H7 (cell line): ENCODE measurements at regions not wholly inside any gene's neighbourhood (a gene's known extent, or its start where the extent isn't known, plus 50 kb on each side); places are given as distances from the start of the nearest gene placed in this dataset.
A peak's percentile ranks its signal among the peaks of the same experiment; 100 is the strongest.

ENCODE experiments used
- DNase-seq: peaks from one replicate; pipeline ENCODE4 v3.0.0; 2012
- H3K27me3 ChIP-seq: 2 replicates; pipeline ENCODE4 v1.6.0; 2011; ENCODE audit warnings: mild to moderate bottlenecking, low read length; ENCODE audit not compliant: control insufficient read depth, insufficient read depth
- H3K36me3 ChIP-seq: replicated peaks from 2 replicates; pipeline ENCODE4 v1.5.1; 2011; ENCODE audit warnings: low read length; ENCODE audit not compliant: control insufficient read depth, insufficient read depth
- H3K4me3 ChIP-seq: 2 replicates; pipeline ENCODE4 v1.5.1; 2011; ENCODE audit warnings: low read depth, mild to moderate bottlenecking, control low read depth, low read length, moderate library complexity; ENCODE audit not compliant: insufficient read depth

- Histone ChIP-seq H3K4me3 (no peak overlapping the region), H3K36me3 (no peaks in the 10 kb centered on the region), H3K27me3 (no peaks in the 10 kb centered on the region; the same call in 1 of the 2 replicates)
- DNase-seq: no peak
Measured at GRCh38 chr12:83477696-83478095, 791.0 kb downstream of the TMTC2 start.

GRCh38 chr12:83476695-83477690, 790.3 kb downstream of the TMTC2 start:
- no peak overlapping the region for H3K4me3 ChIP-seq

GRCh38 chr12:83476006-83476405, 789.3 kb downstream of the TMTC2 start:
- Histone ChIP-seq H3K4me3 (no peak overlapping the region), H3K27me3 (no peaks in the 10 kb centered on the region; the same call in 1 of the 2 replicates), H3K36me3 (no peaks in the 10 kb centered on the region)
- DNase-seq: no peak

More at GRCh38 chr12:83476695-83477690, 790.3 kb downstream of the TMTC2 start:
- DNase-seq: no peak
- no peaks in the 10 kb centered on the region for H3K36me3 ChIP-seq
- no peaks in the 10 kb centered on the region; the same call in 1 of the 2 replicates for H3K27me3 ChIP-seq

- Histone ChIP-seq H3K27me3 (no peaks in the 10 kb centered on the region; the same call in 1 of the 2 replicates), H3K36me3 (no peaks in the 10 kb centered on the region), H3K4me3 (no peak overlapping the region)
- no peak for DNase-seq
Measured at GRCh38 chr12:83474369-83474768, 787.7 kb downstream of the TMTC2 start.

- H3K4me3 ChIP-seq: no peak overlapping the region
- no peak for DNase-seq
- H3K36me3 ChIP-seq: no peaks in the 10 kb centered on the region
- H3K27me3 ChIP-seq: no peaks in the 10 kb centered on the region; the same call in 1 of the 2 replicates
Measured at GRCh38 chr12:83473408-83474095, 786.8 kb downstream of the TMTC2 start.

GRCh38 chr12:83472772-83473171, 786.1 kb downstream of the TMTC2 start:
- H3K27me3 ChIP-seq: no peaks in the 10 kb centered on the region; the same call in 1 of the 2 replicates
- no peak for DNase-seq
- no peak overlapping the region for H3K4me3 ChIP-seq
- no peaks in the 10 kb centered on the region for H3K36me3 ChIP-seq

GRCh38 chr12:83472350-83472749, 785.6 kb downstream of the TMTC2 start:
- no peaks in the 10 kb centered on the region; the same call in 1 of the 2 replicates for H3K27me3 ChIP-seq

GRCh38 chr12:83471341-83471740, 784.6 kb downstream of the TMTC2 start:
- Histone ChIP-seq H3K4me3 (no peak overlapping the region), H3K27me3 (no peaks in the 10 kb centered on the region; the same call in 1 of the 2 replicates), H3K36me3 (no peaks in the 10 kb centered on the region)
- DNase-seq: no peak

More at GRCh38 chr12:83472350-83472749, 785.6 kb downstream of the TMTC2 start:
- Histone ChIP-seq H3K36me3 (no peaks in the 10 kb centered on the region), H3K4me3 (no peak overlapping the region)
- DNase-seq: no peak

GRCh38 chr12:83470749-83471148, 784.0 kb downstream of the TMTC2 start:
- Histone ChIP-seq H3K27me3 (no peaks in the 10 kb centered on the region; the same call in 1 of the 2 replicates), H3K4me3 (no peak overlapping the region), H3K36me3 (no peaks in the 10 kb centered on the region)
- no peak for DNase-seq

GRCh38 chr12:83468988-83469908, 782.5 kb downstream of the TMTC2 start:
- no peak for DNase-seq
- Histone ChIP-seq H3K27me3 (no peaks in the 10 kb centered on the region; the same call in 1 of the 2 replicates), H3K36me3 (no peaks in the 10 kb centered on the region), H3K4me3 (no peak overlapping the region)

- Histone ChIP-seq H3K27me3 (no peaks in the 10 kb centered on the region), H3K36me3 (no peaks in the 10 kb centered on the region), H3K4me3 (no peak overlapping the region)
- DNase-seq: no peak
Measured at GRCh38 chr12:83465632-83466031, 778.9 kb downstream of the TMTC2 start.

- H3K36me3 ChIP-seq: no peaks in the 10 kb centered on the region
- H3K4me3 ChIP-seq: no peak overlapping the region
- peak; percentile 1 for DNase-seq
- H3K27me3 ChIP-seq: no peaks in the 10 kb centered on the region
Measured at GRCh38 chr12:83462419-83462818, 775.7 kb downstream of the TMTC2 start.

GRCh38 chr12:83461336-83461935, 774.7 kb downstream of the TMTC2 start:
- no peaks in the 10 kb centered on the region for H3K36me3 ChIP-seq

More at GRCh38 chr12:83461336-83461935, 774.7 kb downstream of the TMTC2 start:
- no peak for DNase-seq
- H3K4me3 ChIP-seq: no peak overlapping the region
- no peaks in the 10 kb centered on the region for H3K27me3 ChIP-seq
